HG02763 (cell line): ENCODE measurements at regions not wholly inside any gene's neighbourhood (a gene's known extent, or its start where the extent isn't known, plus 50 kb on each side); places are given as distances from the start of the nearest gene placed in this dataset.
"Not testable (repeated sequence)": the region's sequence is repeated elsewhere in the genome, so short reads cannot be mapped to it uniquely, and the experiment has no call there.

Experiments used
- ATAC-seq: cut with Tn5 transposase; IDR thresholded peaks from one replicate; pipeline ENCODE4 v1.9.1; 2021; ENCODE audit warnings: mild to moderate bottlenecking, moderate library complexity; ENCODE audit not compliant: unreplicated experiment

GRCh38 chr13:78098249-78098648 is 179.6 kb upstream of the EDNRB start:
- ATAC-seq: no peak

GRCh38 chr13:78096221-78096620 is 177.6 kb upstream of the EDNRB start:
- ATAC-seq: no peak

GRCh38 chr13:78087966-78088678 is 169.5 kb upstream of the EDNRB start:
- no peak for ATAC-seq

GRCh38 chr13:78085434-78086225 is 167.0 kb upstream of the EDNRB start:
- no peak for ATAC-seq

- ATAC-seq: no peak
These were observed 165.8 kb upstream of the EDNRB start for GRCh38 chr13:78084401-78084800.

- ATAC-seq: no peak
These were observed 159.5 kb upstream of the EDNRB start for GRCh38 chr13:78078168-78078567.

GRCh38 chr13:78067290-78067689 is 148.7 kb upstream of the EDNRB start:
- ATAC-seq: no peak

- no peak for ATAC-seq
These were observed 146.5 kb upstream of the EDNRB start for GRCh38 chr13:78065141-78065540.

- no peak for ATAC-seq
These were observed 143.2 kb upstream of the EDNRB start for GRCh38 chr13:78061806-78062205.

GRCh38 chr13:78060966-78061365 is 142.3 kb upstream of the EDNRB start:
- ATAC-seq: no peak

GRCh38 chr13:78056865-78057264 is 138.2 kb upstream of the EDNRB start:
- ATAC-seq: not testable (repeated sequence)

GRCh38 chr13:78054157-78054556 is 135.5 kb upstream of the EDNRB start:
- no peak for ATAC-seq

GRCh38 chr13:78047151-78047550 is 128.5 kb upstream of the EDNRB start:
- ATAC-seq: no peak

GRCh38 chr13:78046331-78046730 is 127.7 kb upstream of the EDNRB start:
- peak; percentile 92 for ATAC-seq

- ATAC-seq: peak; percentile 33
These were observed 127.3 kb upstream of the EDNRB start for GRCh38 chr13:78045916-78046315.

GRCh38 chr13:78041366-78041765 is 122.7 kb upstream of the EDNRB start:
- not testable (repeated sequence) for ATAC-seq

GRCh38 chr13:78040205-78040830 is 121.7 kb upstream of the EDNRB start:
- no peak for ATAC-seq

GRCh38 chr13:78036841-78037240 is 118.2 kb upstream of the EDNRB start:
- ATAC-seq: no peak

GRCh38 chr13:78035500-78035899 is 116.9 kb upstream of the EDNRB start:
- ATAC-seq: no peak

- ATAC-seq: no peak
These were observed 114.9 kb upstream of the EDNRB start for GRCh38 chr13:78033509-78033908.

GRCh38 chr13:78032132-78032531 is 113.5 kb upstream of the EDNRB start:
- no peak for ATAC-seq

- no peak for ATAC-seq
These were observed 111.8 kb upstream of the EDNRB start for GRCh38 chr13:78030341-78030896.
